Stimulated activated CD4-positive, alpha-beta T cell treated with anti-CD3 and anti-CD28 coated beads, Interleukin-2, amount 100 ng/mL, for 24 hours (primary cell): ENCODE measurements at regions not wholly inside any gene's neighbourhood (a gene's known extent, or its start where the extent isn't known, plus 50 kb on each side); places are given as distances from the start of the nearest gene placed in this dataset.
"Not testable (repeated sequence)": the region's sequence is repeated elsewhere in the genome, so short reads cannot be mapped to it uniquely, and the experiment has no call there.

Source experiments
- DNase-seq, 2 donors: peaks; one replicate each; pipeline ENCODE4 v3.0.0-alpha.2; 2020

GRCh38 chr3:525415-525814, 328.9 kb downstream of the CHL1 start:
- no peak for DNase-seq

GRCh38 chr3:535566-536416, 339.2 kb downstream of the CHL1 start:
- DNase-seq, result no peak

GRCh38 chr3:536417-536813, 339.9 kb downstream of the CHL1 start:
- no peak for DNase-seq

- DNase-seq, result no peak
These were observed 344.7 kb downstream of the CHL1 start for GRCh38 chr3:541062-541801.

GRCh38 chr3:542021-542420, 345.5 kb downstream of the CHL1 start:
- no peak for DNase-seq

- DNase-seq, result no peak
These were observed 353.1 kb downstream of the CHL1 start for GRCh38 chr3:549636-550035.

GRCh38 chr3:550471-550870, 353.9 kb downstream of the CHL1 start:
- no peak for DNase-seq

GRCh38 chr3:557972-558371, 361.4 kb downstream of the CHL1 start:
- no peak for DNase-seq

- no peak for DNase-seq
These were observed 371.1 kb downstream of the CHL1 start for GRCh38 chr3:567488-568185.

GRCh38 chr3:579529-579928, 383.0 kb downstream of the CHL1 start:
- not testable (repeated sequence) for DNase-seq

- DNase-seq, result not testable (repeated sequence)
These were observed 392.5 kb downstream of the CHL1 start for GRCh38 chr3:589066-589465.

- not testable (repeated sequence) for DNase-seq
These were observed 400.7 kb downstream of the CHL1 start for GRCh38 chr3:597304-597703.

GRCh38 chr3:597746-598145, 401.2 kb downstream of the CHL1 start:
- not testable (repeated sequence) for DNase-seq

- not testable (repeated sequence) for DNase-seq
These were observed 410.9 kb downstream of the CHL1 start for GRCh38 chr3:607480-607879.

GRCh38 chr3:621714-622113, 425.2 kb downstream of the CHL1 start:
- no peak for DNase-seq

- DNase-seq, result no peak
These were observed 425.8 kb downstream of the CHL1 start for GRCh38 chr3:622314-622713.

- no peak for DNase-seq
These were observed 427.5 kb downstream of the CHL1 start for GRCh38 chr3:623914-624545.

- DNase-seq, result peak; percentile 28 to 35
These were observed 436.1 kb downstream of the CHL1 start for GRCh38 chr3:632571-633170.

GRCh38 chr3:634511-634910, 437.9 kb downstream of the CHL1 start:
- no peak for DNase-seq

GRCh38 chr3:635393-635792, 438.8 kb downstream of the CHL1 start:
- DNase-seq, result no peak

- no peak for DNase-seq
These were observed 446.8 kb downstream of the CHL1 start for GRCh38 chr3:643376-643775.

GRCh38 chr3:655824-656223, 437.0 kb upstream of the CNTN6 start:
- DNase-seq, result no peak

GRCh38 chr3:661356-661755, 431.5 kb upstream of the CNTN6 start:
- DNase-seq, result no peak
